ENCODE measurements at regions not wholly inside any gene's neighbourhood (a gene's known extent, or its start where the extent isn't known, plus 50 kb on each side); places are given as distances from the start of the nearest gene placed in this dataset.

GRCh38 chr10:61170594-61170993, 226.6 kb upstream of the RHOBTB1 start:
- no peak for DNase-seq (ENCODE audit: low spot score)
- no peaks in the 10 kb centered on the region for H3K4me1 Mint-ChIP-seq (ENCODE audit: low read depth)
- H3K27ac Mint-ChIP-seq, result no peak overlapping the region
- H3K36me3 Mint-ChIP-seq (ENCODE audit: low read depth), result no peaks in the 10 kb centered on the region
- H3K4me3 Mint-ChIP-seq, result no peak overlapping the region
- H3K27me3 Mint-ChIP-seq (ENCODE audit: insufficient read depth), result peaks cover 7% of the 10 kb centered on the region
- intact Hi-C loops (cut with micrococcal nuclease), result no loop called here
- no peaks in the 10 kb centered on the region for H3K9me3 Mint-ChIP-seq

- no peaks in the 10 kb centered on the region for H3K9me3 Mint-ChIP-seq
- no peaks in the 10 kb centered on the region for H3K36me3 Mint-ChIP-seq (ENCODE audit: low read depth)
- no peaks in the 10 kb centered on the region for H3K4me1 Mint-ChIP-seq (ENCODE audit: low read depth)
- no peak for DNase-seq (ENCODE audit: low spot score)
- H3K27me3 Mint-ChIP-seq (ENCODE audit: insufficient read depth), result peaks cover 7% of the 10 kb centered on the region
- intact Hi-C loops (cut with micrococcal nuclease), result no loop called here
- H3K27ac Mint-ChIP-seq, result no peak overlapping the region
- H3K4me3 Mint-ChIP-seq, result no peak overlapping the region
Measured at GRCh38 chr10:61169294-61169693, 225.3 kb upstream of the RHOBTB1 start.

- no peak for DNase-seq (ENCODE audit: low spot score)
- H3K36me3 Mint-ChIP-seq (ENCODE audit: low read depth), result no peaks in the 10 kb centered on the region
- no peaks in the 10 kb centered on the region for H3K4me1 Mint-ChIP-seq (ENCODE audit: low read depth)
- no peaks in the 10 kb centered on the region for H3K9me3 Mint-ChIP-seq
- intact Hi-C loops (cut with micrococcal nuclease), result no loop called here
- H3K27me3 Mint-ChIP-seq (ENCODE audit: insufficient read depth), result peaks cover 7% of the 10 kb centered on the region
- H3K4me3 Mint-ChIP-seq, result no peak overlapping the region
- H3K27ac Mint-ChIP-seq, result no peak overlapping the region
Measured at GRCh38 chr10:61166489-61166888, 222.5 kb upstream of the RHOBTB1 start.

GRCh38 chr10:61166065-61166464, 222.1 kb upstream of the RHOBTB1 start:
- Mint-ChIP-seq H3K4me3 (no peak overlapping the region), H3K4me1 (ENCODE audit: low read depth) (no peaks in the 10 kb centered on the region), H3K27ac (no peak overlapping the region), H3K9me3 (no peaks in the 10 kb centered on the region), H3K36me3 (ENCODE audit: low read depth) (no peaks in the 10 kb centered on the region), H3K27me3 (ENCODE audit: insufficient read depth) (peaks cover 5% of the 10 kb centered on the region)
- DNase-seq (ENCODE audit: low spot score), result no peak
- intact Hi-C loops (cut with micrococcal nuclease), result no loop called here

- no peak for DNase-seq (ENCODE audit: low spot score)
- Mint-ChIP-seq H3K4me1 (ENCODE audit: low read depth) (no peaks in the 10 kb centered on the region), H3K27ac (no peak overlapping the region), H3K27me3 (ENCODE audit: insufficient read depth) (peaks cover 5% of the 10 kb centered on the region), H3K36me3 (ENCODE audit: low read depth) (no peaks in the 10 kb centered on the region), H3K9me3 (no peaks in the 10 kb centered on the region), H3K4me3 (no peak overlapping the region)
- intact Hi-C loops (cut with micrococcal nuclease), result no loop called here
Measured at GRCh38 chr10:61164458-61165160, 220.6 kb upstream of the RHOBTB1 start.

GRCh38 chr10:61163403-61163802, 219.4 kb upstream of the RHOBTB1 start:
- Mint-ChIP-seq H3K9me3 (no peaks in the 10 kb centered on the region), H3K4me1 (ENCODE audit: low read depth) (no peaks in the 10 kb centered on the region), H3K36me3 (ENCODE audit: low read depth) (no peaks in the 10 kb centered on the region), H3K27me3 (ENCODE audit: insufficient read depth) (peaks cover 3% of the 10 kb centered on the region), H3K27ac (peak overlapping the region; percentile 23), H3K4me3 (no peak overlapping the region)
- DNase-seq (ENCODE audit: low spot score), result no peak
- intact Hi-C loops (cut with micrococcal nuclease), result no loop called here

GRCh38 chr10:61160253-61160652, 216.3 kb upstream of the RHOBTB1 start:
- DNase-seq (ENCODE audit: low spot score), result no peak
- Mint-ChIP-seq H3K9me3 (no peaks in the 10 kb centered on the region), H3K36me3 (ENCODE audit: low read depth) (no peaks in the 10 kb centered on the region), H3K4me1 (ENCODE audit: low read depth) (no peaks in the 10 kb centered on the region), H3K4me3 (no peak overlapping the region), H3K27me3 (ENCODE audit: insufficient read depth) (peaks cover 2% of the 10 kb centered on the region), H3K27ac (no peak overlapping the region)
- intact Hi-C loops (cut with micrococcal nuclease), result no loop called here

GRCh38 chr10:61159253-61159652, 215.3 kb upstream of the RHOBTB1 start:
- H3K9me3 Mint-ChIP-seq, result no peaks in the 10 kb centered on the region

GRCh38 chr10:61157182-61157581, 213.2 kb upstream of the RHOBTB1 start:
- peaks cover 2% of the 10 kb centered on the region for H3K27me3 Mint-ChIP-seq (ENCODE audit: insufficient read depth)
- no peak overlapping the region for H3K27ac Mint-ChIP-seq
- H3K9me3 Mint-ChIP-seq, result no peaks in the 10 kb centered on the region
- H3K4me3 Mint-ChIP-seq, result no peak overlapping the region
- H3K36me3 Mint-ChIP-seq (ENCODE audit: low read depth), result no peaks in the 10 kb centered on the region
- H3K4me1 Mint-ChIP-seq (ENCODE audit: low read depth), result no peaks in the 10 kb centered on the region
- no peak for DNase-seq (ENCODE audit: low spot score)
- intact Hi-C loops (cut with micrococcal nuclease), result no loop called here

More at GRCh38 chr10:61159253-61159652, 215.3 kb upstream of the RHOBTB1 start:
- Mint-ChIP-seq H3K27me3 (ENCODE audit: insufficient read depth) (peaks cover 2% of the 10 kb centered on the region), H3K36me3 (ENCODE audit: low read depth) (no peaks in the 10 kb centered on the region), H3K4me1 (ENCODE audit: low read depth) (no peaks in the 10 kb centered on the region), H3K4me3 (no peak overlapping the region), H3K27ac (no peak overlapping the region)
- intact Hi-C loops (cut with micrococcal nuclease), result no loop called here
- DNase-seq (ENCODE audit: low spot score), result no peak

- no peaks in the 10 kb centered on the region for H3K4me1 Mint-ChIP-seq (ENCODE audit: low read depth)
- no peaks in the 10 kb centered on the region for H3K36me3 Mint-ChIP-seq (ENCODE audit: low read depth)
- intact Hi-C loops (cut with micrococcal nuclease), result no loop called here
- no peak for DNase-seq (ENCODE audit: low spot score)
- H3K4me3 Mint-ChIP-seq, result no peak overlapping the region
- H3K27ac Mint-ChIP-seq, result no peak overlapping the region
- H3K27me3 Mint-ChIP-seq (ENCODE audit: insufficient read depth), result peaks cover 2% of the 10 kb centered on the region
- no peaks in the 10 kb centered on the region for H3K9me3 Mint-ChIP-seq
Measured at GRCh38 chr10:61153771-61154170, 209.8 kb upstream of the RHOBTB1 start.

- no peak overlapping the region for H3K4me3 Mint-ChIP-seq
- no peak for DNase-seq (ENCODE audit: low spot score)
- H3K36me3 Mint-ChIP-seq (ENCODE audit: low read depth), result no peaks in the 10 kb centered on the region
- H3K9me3 Mint-ChIP-seq, result no peaks in the 10 kb centered on the region
- peaks cover 2% of the 10 kb centered on the region for H3K27me3 Mint-ChIP-seq (ENCODE audit: insufficient read depth)
- H3K4me1 Mint-ChIP-seq (ENCODE audit: low read depth), result no peaks in the 10 kb centered on the region
- intact Hi-C loops (cut with micrococcal nuclease), result no loop called here
- H3K27ac Mint-ChIP-seq, result no peak overlapping the region
Measured at GRCh38 chr10:61151059-61151458, 207.1 kb upstream of the RHOBTB1 start.

- H3K4me1 Mint-ChIP-seq (ENCODE audit: low read depth), result no peaks in the 10 kb centered on the region
- H3K27ac Mint-ChIP-seq, result no peak overlapping the region
- no peaks in the 10 kb centered on the region for H3K9me3 Mint-ChIP-seq
- H3K27me3 Mint-ChIP-seq (ENCODE audit: insufficient read depth), result peaks cover 7% of the 10 kb centered on the region
- intact Hi-C loops (cut with micrococcal nuclease), result no loop called here
- H3K4me3 Mint-ChIP-seq, result no peak overlapping the region
- no peaks in the 10 kb centered on the region for H3K36me3 Mint-ChIP-seq (ENCODE audit: low read depth)
- DNase-seq (ENCODE audit: low spot score), result no peak
Measured at GRCh38 chr10:61148451-61148850, 204.5 kb upstream of the RHOBTB1 start.

GRCh38 chr10:61142987-61143386, 199.0 kb upstream of the RHOBTB1 start:
- DNase-seq (ENCODE audit: low spot score), result no peak
- Mint-ChIP-seq H3K4me1 (ENCODE audit: low read depth) (no peaks in the 10 kb centered on the region), H3K27ac (no peak overlapping the region), H3K4me3 (no peak overlapping the region), H3K9me3 (no peaks in the 10 kb centered on the region), H3K36me3 (ENCODE audit: low read depth) (no peaks in the 10 kb centered on the region), H3K27me3 (ENCODE audit: insufficient read depth) (peaks cover 12% of the 10 kb centered on the region)
- intact Hi-C loops (cut with micrococcal nuclease), result loop anchor here (5.0 kb wide), 1 partner anchor 594 kb away; no protein-coding TSS in a partner anchor
